Activated B cell treated with CpG ODN at 0.5 μM for 24 hours (primary cell): ENCODE measurements at regions not wholly inside any gene's neighbourhood (a gene's known extent, or its start where the extent isn't known, plus 50 kb on each side); places are given as distances from the start of the nearest gene placed in this dataset.

Source experiments
- ATAC-seq: fragments of 200-7000 bp; cut with Tn5 transposase; one replicate; pipeline ENCODE4 v1.10.0; 2021; ENCODE audit warnings: low read depth, mild to moderate bottlenecking, moderate library complexity
- CTCF ChIA-PET: fragments of 350-600 bp; sonication (Branson Sonifier 250); formaldehyde crosslinking; loops from one replicate; lab custom pipeline; 2021; ENCODE audit warnings: antibody characterized with exemption; lab: Charles Lee
- POLR2A ChIA-PET: fragments of 350-600 bp; sonication (Branson Sonifier 250); formaldehyde crosslinking; loops from one replicate; lab custom pipeline; 2021; ENCODE audit warnings: antibody characterized with exemption; lab: Charles Lee
- DNase-seq: peaks from one replicate; pipeline ENCODE4 v3.0.0; 2022
- H3K27ac Mint-ChIP-seq: one replicate; pipeline ENCODE4 v1.8.0; 2020; ENCODE audit warnings: mixed read lengths
- H3K27me3 Mint-ChIP-seq: one replicate; pipeline ENCODE4 v1.8.0; 2021; ENCODE audit warnings: mixed read lengths
- H3K36me3 Mint-ChIP-seq: one replicate; pipeline ENCODE4 v1.8.0; 2021; ENCODE audit warnings: low read depth, mixed read lengths
- H3K4me1 Mint-ChIP-seq: one replicate; pipeline ENCODE4 v1.8.0; 2021; ENCODE audit warnings: mixed read lengths
- H3K4me3 Mint-ChIP-seq: one replicate; pipeline ENCODE4 v1.8.0; 2020; ENCODE audit warnings: mild to moderate bottlenecking, mixed read lengths
- H3K9me3 Mint-ChIP-seq: one replicate; pipeline ENCODE4 v1.8.0; 2020; ENCODE audit warnings: mixed read lengths
- CTCF ChIP-seq: fragments of 200-600 bp; IDR thresholded peaks from one replicate; pipeline ENCODE4 v1.8.0; 2022; ENCODE audit warnings: antibody characterized with exemption, mild to moderate bottlenecking
- intact Hi-C: fragments of 100-400 bp; cut with micrococcal nuclease; formaldehyde crosslinking; loops from one replicate; pipeline ENCODE4 v1.15.1; 2024

- Mint-ChIP-seq H3K27me3 (no peaks in the 10 kb centered on the region), H3K4me1 (no peaks in the 10 kb centered on the region), H3K36me3 (no peaks in the 10 kb centered on the region), H3K4me3 (no peak overlapping the region), H3K27ac (no peak overlapping the region), H3K9me3 (no peaks in the 10 kb centered on the region)
- CTCF ChIA-PET: no interaction called here
- POLR2A ChIA-PET: no interaction called here
- intact Hi-C loops: no loop called here
- DNase-seq: no peak
- TF ChIP-seq CTCF: no peak
- ATAC-seq: no peak
Measured at GRCh38 chr3:157767607-157768006, 264.4 kb upstream of the VEPH1 start.

DNA sequence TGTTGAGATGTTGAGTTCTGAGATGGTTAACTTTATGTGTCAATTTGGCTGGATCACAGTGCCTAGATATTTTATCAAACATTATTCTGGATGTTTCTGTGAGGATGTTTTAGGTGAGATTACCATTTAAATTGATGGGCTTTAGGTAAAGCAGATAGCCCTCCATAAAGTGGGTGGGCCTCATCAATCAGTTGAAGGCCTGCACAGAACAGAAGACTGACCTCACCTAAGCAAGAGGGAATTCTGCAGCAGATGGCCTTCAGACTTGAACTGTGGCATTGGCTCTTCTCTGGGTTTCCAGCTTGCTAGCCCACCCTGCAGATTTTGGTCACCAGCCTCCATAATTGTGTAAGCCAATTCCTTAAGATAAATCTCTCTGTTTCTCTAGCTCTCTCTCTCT, 260.4 kb upstream of the VEPH1 start:
- intact Hi-C loops: no loop called here
- H3K9me3 Mint-ChIP-seq: no peaks in the 10 kb centered on the region
- ChIA-PET POLR2A (no interaction called here), CTCF (no interaction called here)
- no peak overlapping the region for H3K27ac Mint-ChIP-seq
- H3K36me3 Mint-ChIP-seq: no peaks in the 10 kb centered on the region
- DNase-seq: no peak
- no peak for TF ChIP-seq CTCF
- H3K4me3 Mint-ChIP-seq: no peak overlapping the region
- H3K4me1 Mint-ChIP-seq: no peaks in the 10 kb centered on the region
- H3K27me3 Mint-ChIP-seq: no peaks in the 10 kb centered on the region
- no peak for ATAC-seq

DNA sequence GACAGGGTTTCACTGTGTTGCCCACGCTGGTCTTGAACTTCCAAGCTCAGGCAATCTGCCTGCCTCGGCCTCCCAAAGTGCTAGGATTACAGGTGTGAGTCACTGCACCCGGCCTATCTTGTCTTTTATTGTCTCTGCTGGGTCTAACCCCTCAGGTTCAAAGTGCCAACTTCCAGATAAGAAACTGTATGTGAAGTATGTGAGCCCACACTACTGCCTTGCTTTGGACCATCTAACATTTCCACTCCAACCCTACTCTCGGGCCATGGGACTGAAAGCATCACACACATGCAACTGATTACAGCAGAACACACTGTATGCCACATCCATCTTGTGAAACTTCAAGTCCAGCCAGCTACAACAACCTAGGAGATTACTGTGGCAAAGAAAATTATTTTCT, 256.1 kb upstream of the VEPH1 start:
- ChIA-PET POLR2A (no interaction called here), CTCF (no interaction called here)
- no peak for ATAC-seq
- Mint-ChIP-seq H3K9me3 (no peaks in the 10 kb centered on the region), H3K4me3 (no peak overlapping the region), H3K36me3 (no peaks in the 10 kb centered on the region), H3K4me1 (no peaks in the 10 kb centered on the region), H3K27ac (no peak overlapping the region), H3K27me3 (no peaks in the 10 kb centered on the region)
- no peak for TF ChIP-seq CTCF
- no peak for DNase-seq
- intact Hi-C loops: no loop called here

DNA sequence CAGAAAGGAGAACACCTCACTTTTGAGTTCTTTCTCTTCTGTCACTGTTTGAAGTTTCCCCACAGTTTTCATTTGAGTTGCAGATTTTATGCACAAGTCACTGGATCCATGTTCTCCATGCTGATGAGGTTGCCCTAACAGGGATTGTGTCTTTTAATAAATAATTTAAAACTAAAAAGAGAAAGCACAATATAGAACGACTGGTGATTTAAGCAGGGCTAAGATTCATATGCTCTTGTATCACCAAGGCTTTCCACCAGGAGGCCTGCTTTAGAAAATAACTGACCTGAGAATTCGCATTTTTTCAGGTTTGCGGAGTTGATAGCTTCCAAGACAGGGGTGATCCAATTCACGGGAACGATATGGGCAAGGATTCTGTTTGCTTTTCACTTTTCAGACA, 252.0 kb upstream of the VEPH1 start:
- ChIA-PET POLR2A (no interaction called here), CTCF (no interaction called here)
- H3K27me3 Mint-ChIP-seq: no peaks in the 10 kb centered on the region
- no peaks in the 10 kb centered on the region for H3K36me3 Mint-ChIP-seq
- no peak for ATAC-seq
- intact Hi-C loops: no loop called here
- no peak for DNase-seq
- no peak overlapping the region for H3K27ac Mint-ChIP-seq
- no peaks in the 10 kb centered on the region for H3K4me1 Mint-ChIP-seq
- no peaks in the 10 kb centered on the region for H3K9me3 Mint-ChIP-seq
- H3K4me3 Mint-ChIP-seq: no peak overlapping the region
- TF ChIP-seq CTCF: no peak

DNA sequence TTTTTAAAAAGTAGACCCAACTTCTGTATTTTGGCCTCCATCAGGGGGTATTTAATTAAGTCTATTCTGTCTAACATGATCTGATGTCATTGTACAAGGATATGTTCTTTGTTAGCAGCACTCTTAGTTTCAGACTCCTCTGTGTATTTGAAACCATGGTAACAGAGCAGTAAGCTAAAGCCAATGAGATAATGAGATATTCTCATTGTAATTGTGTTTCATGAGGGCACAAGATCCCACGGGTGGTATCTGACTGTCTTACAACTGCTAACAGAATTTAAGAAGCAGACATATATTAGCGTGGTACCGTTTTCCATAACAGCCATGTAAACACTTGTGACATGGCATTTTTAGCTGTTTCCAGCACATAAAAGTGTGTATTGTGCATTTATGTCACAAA, 251.2 kb upstream of the VEPH1 start:
- ChIA-PET POLR2A (no interaction called here), CTCF (no interaction called here)
- Mint-ChIP-seq H3K4me3 (no peak overlapping the region), H3K27ac (no peak overlapping the region), H3K4me1 (no peaks in the 10 kb centered on the region), H3K36me3 (no peaks in the 10 kb centered on the region), H3K9me3 (peaks cover 2% of the 10 kb centered on the region), H3K27me3 (no peaks in the 10 kb centered on the region)
- ATAC-seq (no peak), DNase-seq (no peak)
- intact Hi-C loops: no loop called here
- TF ChIP-seq CTCF: no peak
